ENCODE measurements at regions not wholly inside any gene's neighbourhood (a gene's known extent, or its start where the extent isn't known, plus 50 kb on each side); places are given as distances from the start of the nearest gene placed in this dataset.

DNA sequence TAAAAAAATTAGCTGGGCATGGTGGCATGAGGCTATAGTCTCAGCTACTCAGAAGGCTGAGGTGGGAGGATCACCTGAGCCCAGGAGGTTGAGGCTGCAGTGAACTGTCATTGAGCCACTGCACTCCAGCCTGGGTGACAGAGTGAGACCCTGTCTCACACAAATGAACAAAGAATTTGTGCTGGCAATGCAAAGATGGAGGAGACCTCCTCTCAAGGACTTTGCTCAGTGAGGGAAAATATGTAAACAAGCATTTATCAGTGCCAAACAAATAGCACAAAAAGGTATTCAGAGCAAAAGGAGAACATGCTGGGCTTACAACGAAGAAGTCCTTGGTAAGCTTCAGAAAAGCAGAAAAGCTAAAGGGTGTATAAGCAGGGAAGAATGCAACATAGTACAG, 113.1 kb upstream of the UMPS start:
- no peak for DNase-seq (ENCODE audit: insufficient read length, low spot score)
- FAIRE-seq: no peak

- DNase-seq (ENCODE audit: insufficient read length, low spot score): no peak
- peak; percentile 93 for FAIRE-seq
These were observed 110.2 kb upstream of the UMPS start for GRCh38 chr3:124619887-124620599.

GRCh38 chr3:124620600-124621063, 109.6 kb upstream of the UMPS start:
- FAIRE-seq (peak; percentile 76), DNase-seq (ENCODE audit: insufficient read length, low spot score) (no peak)

DNA sequence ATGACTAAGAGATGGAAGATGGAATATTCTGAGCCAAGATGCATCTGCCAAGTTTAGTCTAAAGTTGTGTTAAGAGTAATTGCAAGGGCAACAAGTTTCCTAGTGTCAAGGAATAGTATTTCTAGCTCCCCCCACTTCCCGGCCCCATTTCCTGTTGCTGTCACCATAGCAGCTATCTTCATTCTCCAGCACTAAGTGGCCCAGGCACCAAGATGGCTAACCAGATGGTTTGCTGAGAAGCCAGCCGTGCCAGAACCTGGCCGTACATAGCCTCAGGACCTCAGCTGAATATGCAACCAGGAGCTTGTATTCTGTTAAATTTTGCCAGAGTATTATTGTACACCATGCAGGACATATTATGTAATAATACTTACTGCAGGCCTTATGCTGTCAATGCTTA, 108.8 kb upstream of the UMPS start:
- no peak for DNase-seq (ENCODE audit: insufficient read length, low spot score)
- FAIRE-seq: no peak

DNA sequence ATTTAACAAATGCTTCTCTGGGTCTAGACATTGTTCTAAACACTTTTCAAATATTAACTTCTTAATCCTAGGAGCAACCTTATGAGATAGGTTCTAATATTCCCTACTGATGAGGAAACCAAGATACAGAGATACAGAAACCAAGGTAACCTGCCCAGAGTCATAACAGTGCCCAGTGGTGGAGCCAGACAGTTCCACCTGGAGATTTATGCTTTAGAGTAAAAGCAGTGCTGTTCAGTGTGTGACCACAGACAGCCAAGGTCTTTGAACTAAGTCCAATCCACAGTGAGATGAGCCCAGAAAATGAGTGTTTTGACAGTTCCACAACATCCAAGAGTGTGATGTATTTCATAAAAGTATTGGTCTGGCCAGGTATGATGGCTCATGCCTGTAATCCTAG, 105.2 kb upstream of the UMPS start:
- no peak for FAIRE-seq
- no peak for DNase-seq (ENCODE audit: insufficient read length, low spot score)

DNA sequence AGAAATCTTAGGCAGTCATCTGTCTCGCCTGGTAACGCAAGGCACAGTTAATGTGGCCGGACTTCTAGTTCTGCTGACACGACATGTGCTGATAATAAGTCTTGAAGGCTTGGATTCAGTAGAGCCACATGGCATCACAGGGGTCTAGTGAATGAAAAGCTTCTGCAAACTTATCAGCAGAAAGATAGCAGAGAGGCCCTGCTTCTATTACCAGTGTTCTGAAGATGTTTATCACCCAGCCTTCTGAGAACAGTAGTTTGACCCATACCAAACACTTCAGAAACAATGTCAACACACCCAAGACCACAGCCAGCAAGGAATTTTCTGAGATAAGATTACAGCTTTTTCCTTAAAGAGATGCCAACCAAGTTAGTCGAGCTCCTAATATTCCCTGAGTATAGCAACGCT, 102.7 kb upstream of the UMPS start:
- no peak for DNase-seq (ENCODE audit: insufficient read length, low spot score)
- no peak for FAIRE-seq

GRCh38 chr3:124628863-124629262, 101.4 kb upstream of the UMPS start:
- DNase-seq (ENCODE audit: insufficient read length, low spot score) (no peak), FAIRE-seq (no peak)

GRCh38 chr3:124629497-124629896, 100.8 kb upstream of the UMPS start:
- FAIRE-seq (no peak), DNase-seq (ENCODE audit: insufficient read length, low spot score) (no peak)

- DNase-seq (ENCODE audit: insufficient read length, low spot score): no peak
- FAIRE-seq: no peak
These were observed 99.3 kb upstream of the UMPS start for GRCh38 chr3:124630960-124631359.

DNA sequence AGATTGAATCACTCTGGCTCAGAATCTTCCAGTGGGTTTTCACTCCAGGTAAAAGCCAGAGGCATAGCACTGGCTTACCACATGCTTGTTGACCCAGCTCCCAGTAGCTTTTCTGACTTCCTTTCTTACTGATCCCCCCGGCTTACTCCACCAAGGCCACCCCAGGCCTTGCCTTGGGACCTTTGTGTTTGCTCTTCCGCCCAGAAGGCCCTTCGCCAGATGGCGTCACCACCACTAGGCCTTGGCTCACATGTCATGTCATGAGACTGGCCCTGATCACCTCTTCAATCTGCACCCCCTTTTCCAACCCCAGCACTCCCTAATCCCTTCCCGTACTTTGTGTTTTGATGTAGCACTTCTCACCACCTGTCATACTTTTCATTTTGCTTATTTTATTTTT, 98.5 kb upstream of the UMPS start:
- DNase-seq (ENCODE audit: insufficient read length, low spot score): no peak
- FAIRE-seq: no peak

GRCh38 chr3:124632566-124633140, 97.6 kb upstream of the UMPS start:
- FAIRE-seq (no peak), DNase-seq (ENCODE audit: insufficient read length, low spot score) (no peak)

DNA sequence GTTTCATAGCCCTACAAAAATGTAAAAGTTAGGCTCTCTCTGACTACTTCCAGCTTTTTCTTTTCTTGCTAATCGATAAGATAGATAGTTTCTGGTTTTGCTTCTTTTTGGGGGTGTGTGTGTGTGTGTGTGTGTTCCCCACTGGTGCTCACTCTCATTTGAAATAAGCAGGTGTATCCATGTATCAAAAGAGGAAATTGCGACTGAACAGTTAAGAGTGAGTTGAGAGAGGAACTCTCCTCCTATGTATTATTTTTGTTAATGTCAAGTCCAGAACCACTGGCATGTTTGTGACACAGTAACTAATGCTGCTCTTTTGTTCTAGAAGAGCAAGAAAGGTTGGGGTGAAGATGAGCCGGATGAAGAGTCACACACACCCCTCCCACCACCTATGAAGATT, 96.7 kb upstream of the UMPS start:
- no peak for DNase-seq (ENCODE audit: insufficient read length, low spot score)
- FAIRE-seq: no peak

- DNase-seq (ENCODE audit: insufficient read length, low spot score) (no peak), FAIRE-seq (peak; percentile 82)
These were observed 95.8 kb upstream of the UMPS start for GRCh38 chr3:124634210-124635168.

GRCh38 chr3:124635169-124635539, 95.1 kb upstream of the UMPS start:
- DNase-seq (ENCODE audit: insufficient read length, low spot score): no peak

GRCh38 chr3:124636101-124636862, 94.0 kb upstream of the UMPS start:
- DNase-seq (ENCODE audit: insufficient read length, low spot score) (no peak), FAIRE-seq (no peak)

More at GRCh38 chr3:124635169-124635539, 95.1 kb upstream of the UMPS start:
- FAIRE-seq: peak; percentile 37

DNA sequence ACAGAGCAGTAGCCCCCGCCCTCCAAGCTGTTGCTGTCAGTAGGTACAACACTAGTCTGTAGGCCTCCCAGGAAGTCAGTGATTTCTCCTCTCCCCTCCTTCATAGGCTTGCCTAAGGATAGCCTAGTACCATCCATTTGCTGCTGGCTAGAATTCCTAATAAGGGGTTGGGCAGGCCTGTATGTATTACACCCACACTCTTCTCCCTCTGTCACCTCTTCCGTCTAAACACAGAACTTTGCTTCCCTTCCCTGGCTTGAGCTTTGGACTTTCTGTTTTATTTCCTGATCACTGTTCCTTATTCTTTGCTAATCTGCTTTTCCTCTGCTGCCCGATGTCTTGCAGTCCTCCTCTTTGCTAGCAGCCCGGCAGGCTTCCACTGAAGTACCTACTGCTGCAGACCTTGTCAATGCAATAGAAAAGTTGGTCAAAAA, 93.4 kb upstream of the UMPS start:
- no peak for FAIRE-seq
- DNase-seq (ENCODE audit: insufficient read length, low spot score): no peak

- DNase-seq (ENCODE audit: insufficient read length, low spot score) (no peak), FAIRE-seq (peak; percentile 98)
These were observed 90.6 kb upstream of the UMPS start for GRCh38 chr3:124639406-124640237.

DNA sequence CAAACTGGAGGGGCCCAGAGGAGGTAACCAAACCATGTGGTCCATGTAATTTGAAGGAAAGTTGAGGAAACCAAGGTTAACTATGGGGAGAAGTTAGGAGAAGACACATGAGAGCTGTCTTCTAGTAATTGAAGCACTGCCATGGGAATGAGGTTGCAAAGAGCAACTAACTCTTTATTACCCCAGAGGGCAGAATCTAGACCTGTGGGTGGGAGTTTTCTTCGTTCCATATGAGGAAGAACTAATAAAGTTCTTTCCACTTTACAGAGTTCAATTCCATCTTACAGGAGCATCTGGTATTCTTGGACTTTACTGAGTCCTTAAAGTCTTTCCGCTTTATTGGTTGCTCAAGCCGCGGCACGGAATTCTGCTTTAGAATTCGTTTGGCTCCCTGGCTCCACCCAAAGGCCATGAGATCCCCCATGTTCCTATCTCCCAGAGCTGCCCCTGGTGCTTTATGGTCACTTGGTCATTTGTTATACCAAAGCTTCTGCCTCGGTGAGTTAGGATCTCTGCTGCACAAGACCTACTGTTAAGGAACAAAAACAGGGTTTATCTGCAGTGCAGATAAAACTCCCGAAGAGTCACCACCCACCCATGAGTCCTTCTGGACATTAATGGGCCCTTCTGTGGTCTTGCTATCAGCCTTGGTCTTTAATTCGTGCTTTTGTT, 89.5 kb upstream of the UMPS start:
- DNase-seq (ENCODE audit: insufficient read length, low spot score) (no peak), FAIRE-seq (no peak)

- peak; percentile 35 for FAIRE-seq
These were observed 86.8 kb upstream of the UMPS start for GRCh38 chr3:124643453-124643852.

More at GRCh38 chr3:124643453-124643852, 86.8 kb upstream of the UMPS start:
- DNase-seq (ENCODE audit: insufficient read length, low spot score): no peak

All from GM19239 (cell line).